CD4-positive, alpha-beta T cell treated with Interleukin-2 at 100 ng/mL for 4 hours (primary cell): ENCODE measurements at regions not wholly inside any gene's neighbourhood (a gene's known extent, or its start where the extent isn't known, plus 50 kb on each side); places are given as distances from the start of the nearest gene placed in this dataset.

Experiments used
- DNase-seq: peaks from one replicate; pipeline ENCODE4 v3.0.0-alpha.2; 2020; ENCODE audit warnings: low spot score

DNA sequence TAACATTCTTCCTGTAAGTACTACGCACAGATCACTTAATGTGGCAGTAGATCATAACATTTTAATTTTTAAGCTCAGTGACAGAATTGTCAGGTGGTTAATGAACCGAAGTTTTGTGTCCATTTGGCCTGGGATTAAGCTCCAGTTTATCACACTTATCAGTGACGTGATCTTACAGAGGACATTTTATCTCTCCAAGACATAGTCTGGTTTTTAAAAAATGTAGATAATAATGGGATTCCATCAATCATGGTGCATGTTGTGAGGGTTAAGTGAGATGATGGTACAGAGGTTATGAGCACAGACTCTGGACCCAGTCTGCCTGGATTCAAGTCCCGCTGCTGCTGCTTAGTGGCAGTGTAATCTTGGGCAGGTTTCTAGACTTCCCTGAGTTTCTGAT, 66.0 kb upstream of the ZFAND5 start:
- DNase-seq: no peak

DNA sequence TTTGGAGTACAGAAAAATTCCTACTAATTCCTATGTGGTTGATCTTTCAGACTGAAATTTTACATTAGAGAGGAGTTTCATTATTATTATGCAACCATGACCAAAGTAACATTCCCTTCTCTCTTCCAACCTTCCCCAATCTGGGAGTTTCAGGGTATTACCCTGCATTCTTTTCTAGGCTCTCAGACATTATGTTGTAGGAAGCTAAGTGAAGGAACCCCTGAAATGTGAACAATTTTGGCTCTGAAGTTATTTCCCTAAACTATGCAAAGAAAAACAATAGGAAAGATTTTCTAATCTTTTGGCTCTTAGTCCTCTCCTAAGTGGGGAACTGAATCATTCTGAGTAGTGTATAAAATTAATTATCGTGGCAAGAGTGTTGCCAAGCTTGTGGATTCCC, 63.3 kb upstream of the ZFAND5 start:
- no peak for DNase-seq

DNA sequence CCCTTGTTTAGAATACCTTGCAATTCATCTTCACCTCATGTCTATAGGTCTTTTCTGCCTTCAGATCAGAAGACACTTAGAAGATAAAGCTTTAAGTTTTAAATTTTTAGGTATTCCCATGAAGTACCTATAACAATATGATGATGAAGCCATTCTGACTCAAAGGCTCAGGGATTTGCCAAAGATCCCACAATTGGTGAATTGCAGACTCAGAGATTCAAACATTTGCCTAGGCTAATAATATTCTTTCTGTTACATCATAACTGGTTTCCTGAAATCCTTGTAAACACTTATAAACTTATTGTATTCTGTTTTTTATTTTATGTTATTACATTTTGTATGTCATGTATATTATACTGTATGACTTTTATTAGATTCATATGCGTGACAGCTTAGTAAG, 62.8 kb upstream of the ZFAND5 start:
- no peak for DNase-seq

DNA sequence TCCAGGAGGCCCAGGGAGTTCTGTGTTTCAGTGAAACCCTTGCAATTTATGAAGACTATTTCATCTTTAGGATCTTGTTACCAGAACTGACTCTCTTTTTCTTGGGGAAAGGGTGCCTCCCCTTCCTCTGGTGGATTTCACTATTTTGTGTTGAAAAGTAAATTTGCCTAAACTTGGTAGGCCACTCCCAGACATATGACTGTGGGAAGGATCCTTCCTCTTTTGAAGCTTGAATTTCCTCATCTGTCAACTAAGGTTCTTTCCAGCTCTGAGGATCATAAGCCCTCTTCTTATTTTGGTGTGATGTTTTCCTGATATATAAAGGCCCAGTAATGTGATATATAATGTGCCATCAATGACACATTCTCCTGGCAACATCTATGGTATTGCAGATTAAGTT, 59.1 kb upstream of the ZFAND5 start:
- no peak for DNase-seq

DNA sequence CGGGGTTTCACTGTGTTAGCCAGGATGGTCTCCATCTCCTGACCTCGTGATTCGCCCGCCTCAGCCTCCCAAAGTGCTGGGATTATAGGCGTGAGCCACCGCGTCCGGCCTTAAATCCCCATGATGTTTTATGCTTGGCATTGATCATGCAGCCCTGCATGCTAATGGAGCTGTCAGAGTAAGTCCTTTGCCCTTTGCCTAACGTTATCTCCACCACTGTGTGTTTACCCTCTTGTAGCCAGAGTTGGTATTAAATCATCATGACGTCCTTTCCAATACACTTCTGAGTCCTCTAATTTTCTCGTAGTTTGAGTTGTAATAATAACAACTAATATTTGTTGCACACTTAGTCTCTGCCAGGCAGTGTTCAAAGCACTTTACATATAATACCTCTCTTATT, 57.2 kb upstream of the ZFAND5 start:
- DNase-seq: no peak

DNA sequence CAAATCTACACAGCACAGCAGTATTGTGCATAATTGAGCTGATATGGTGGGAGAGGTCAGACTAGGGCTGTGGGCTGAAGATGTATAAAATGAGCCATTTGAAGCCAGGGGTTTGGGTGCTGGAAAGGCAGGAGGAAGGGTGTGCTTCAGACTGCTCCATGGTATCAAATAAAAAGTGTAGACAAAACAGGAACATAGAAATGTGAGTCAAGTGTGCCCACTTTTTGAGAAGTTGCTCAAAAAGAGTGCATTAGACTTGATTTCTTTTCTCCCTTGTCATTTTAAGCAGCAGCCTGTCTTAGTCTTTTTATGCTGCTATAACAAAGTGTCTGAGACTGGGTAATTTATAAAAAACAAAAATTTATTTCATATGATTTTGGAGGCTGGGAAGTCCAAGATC, 55.8 kb upstream of the ZFAND5 start:
- no peak for DNase-seq

DNA sequence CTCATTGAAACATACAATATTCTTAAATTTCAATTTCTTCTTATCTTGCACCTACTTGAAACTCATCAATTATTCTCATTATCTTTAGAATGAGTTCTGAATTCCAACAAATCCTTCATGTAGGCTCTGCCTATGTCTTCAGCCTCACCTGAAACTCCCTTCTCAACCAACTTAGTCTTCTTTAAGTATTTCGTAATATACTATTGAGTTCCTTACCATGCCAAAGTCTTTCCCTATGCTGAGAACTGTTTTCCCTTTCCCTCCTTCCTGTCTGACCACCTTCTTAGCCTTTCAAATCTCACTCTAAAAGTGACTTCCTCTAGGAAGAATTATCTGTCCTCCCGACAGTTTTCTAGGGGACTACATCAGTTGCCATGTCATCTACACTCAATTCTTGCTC, 50.9 kb upstream of the ZFAND5 start:
- no peak for DNase-seq

DNA sequence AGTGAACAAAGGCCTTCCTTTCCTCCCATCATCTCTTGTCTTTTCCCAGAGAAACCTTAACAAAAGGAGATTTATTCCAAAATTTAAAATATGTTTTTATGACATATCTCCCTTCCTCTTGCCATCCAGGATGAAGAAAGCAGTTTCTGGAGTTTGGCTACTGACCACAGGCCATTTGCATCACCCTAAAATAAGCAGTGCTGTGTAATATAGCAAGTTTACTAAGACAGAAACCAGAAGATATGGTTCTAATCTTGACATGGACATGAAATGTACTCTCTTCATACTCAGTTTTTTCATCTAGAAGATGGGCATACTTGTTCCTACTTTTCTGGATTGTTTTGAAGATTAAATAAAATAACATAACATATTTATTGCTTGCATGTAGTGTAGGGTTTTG, 50.2 kb upstream of the ZFAND5 start:
- no peak for DNase-seq
